WTC11 (cell line): ENCODE measurements at regions not wholly inside any gene's neighbourhood (a gene's known extent, or its start where the extent isn't known, plus 50 kb on each side); places are given as distances from the start of the nearest gene placed in this dataset.

Experiments
- ATAC-seq: fragments of 200-7000 bp; cut with Tn5 transposase; 2 replicates; pipeline ENCODE4 v1.10.0; 2021; ENCODE audit warnings: mild to moderate bottlenecking, moderate library complexity
- CTCF ChIA-PET: fragments of 300-600 bp; sonication (Branson Sonifier 250); formaldehyde crosslinking; loops from one replicate; lab custom pipeline; 2021; ENCODE audit warnings: antibody characterized with exemption; lab: Charles Lee
- POLR2A ChIA-PET: fragments of 350-600 bp; sonication (Branson Sonifier 250); formaldehyde crosslinking; loops from one replicate; lab custom pipeline; 2021; ENCODE audit warnings: antibody characterized with exemption; lab: Charles Lee
- DNase-seq: peaks from one replicate; pipeline ENCODE4 v3.0.0; 2021; ENCODE audit warnings: low spot score
- H3K27ac Mint-ChIP-seq: 2 replicates; pipeline ENCODE4 v1.8.0; 2021; ENCODE audit warnings: mixed read lengths
- H3K27me3 Mint-ChIP-seq: 2 replicates; pipeline ENCODE4 v1.8.0; 2021; ENCODE audit warnings: low read depth, mild to moderate bottlenecking, moderate library complexity, mixed read lengths
- H3K36me3 Mint-ChIP-seq: 2 replicates; pipeline ENCODE4 v1.8.0; 2021; ENCODE audit warnings: mixed read lengths
- H3K4me1 Mint-ChIP-seq: 2 replicates; pipeline ENCODE4 v1.8.0; 2022; ENCODE audit warnings: mixed read lengths
- H3K4me3 Mint-ChIP-seq: 2 replicates; pipeline ENCODE4 v1.8.0; 2021; ENCODE audit warnings: mild to moderate bottlenecking, moderate library complexity, mixed read lengths
- H3K9me3 Mint-ChIP-seq: 2 replicates; pipeline ENCODE4 v1.8.0; 2021; ENCODE audit warnings: mixed read lengths
- ATF1 ChIP-seq: sonication (generic); formaldehyde crosslinking; IDR thresholded peaks from 2 replicates; pipeline ENCODE4 v1.8.1; 2023; ENCODE audit warnings: mild to moderate bottlenecking, moderate library complexity, missing genetic modification reagents
- CBFB ChIP-seq: sonication (generic); formaldehyde crosslinking; IDR thresholded peaks from 2 replicates; pipeline ENCODE4 v1.8.1; 2022; ENCODE audit warnings: mild to moderate bottlenecking, low read depth, missing genetic modification reagents
- CREB1 ChIP-seq: sonication (generic); formaldehyde crosslinking; IDR thresholded peaks from 2 replicates; pipeline ENCODE4 v1.8.0; 2023; ENCODE audit warnings: mild to moderate bottlenecking, missing genetic modification reagents
- EMX1 ChIP-seq: fragments of 250-450 bp; sonication (Bioruptor Pico); IDR thresholded peaks from 2 replicates; pipeline ENCODE4 v1.8.0; 2021; ENCODE audit warnings: mild to moderate bottlenecking
- ESRRA ChIP-seq: sonication (generic); formaldehyde crosslinking; IDR thresholded peaks from 2 replicates; pipeline ENCODE4 v1.8.1; 2022; ENCODE audit warnings: mild to moderate bottlenecking, missing genetic modification reagents, borderline replicate concordance
- FOXK1 ChIP-seq: sonication (generic); formaldehyde crosslinking; IDR thresholded peaks from 2 replicates; pipeline ENCODE4 v1.8.0; 2022; ENCODE audit warnings: mild to moderate bottlenecking, moderate library complexity, missing genetic modification reagents
- GABPB1 ChIP-seq: sonication (generic); formaldehyde crosslinking; IDR thresholded peaks from 2 replicates; pipeline ENCODE4 v1.8.1; 2023; ENCODE audit warnings: mild to moderate bottlenecking, missing genetic modification reagents
- HMGA2 ChIP-seq: fragments of 250-450 bp; sonication (Bioruptor Pico); IDR thresholded peaks from 2 replicates; pipeline ENCODE4 v1.4.0; 2021; ENCODE audit warnings: mild to moderate bottlenecking, moderate library complexity
- NFYB ChIP-seq: sonication (generic); formaldehyde crosslinking; conservative IDR thresholded peaks from 2 replicates; pipeline ENCODE4 v1.8.0; 2022; ENCODE audit warnings: low read depth, missing genetic modification reagents
- NR1H2 ChIP-seq: sonication (generic); formaldehyde crosslinking; IDR thresholded peaks from 2 replicates; pipeline ENCODE4 v1.9.0; 2021; ENCODE audit warnings: mild to moderate bottlenecking, moderate library complexity, missing genetic modification reagents
- NR2C2 ChIP-seq: sonication (generic); formaldehyde crosslinking; IDR thresholded peaks from 2 replicates; pipeline ENCODE4 v1.8.0; 2022; ENCODE audit warnings: mild to moderate bottlenecking, missing genetic modification reagents
- NR3C1 ChIP-seq: sonication (generic); formaldehyde crosslinking; conservative IDR thresholded peaks from 2 replicates; pipeline ENCODE4 v1.8.1; 2023; ENCODE audit warnings: low read depth, mild to moderate bottlenecking, missing genetic modification reagents
- PRRX2 ChIP-seq: fragments of 250-450 bp; sonication (Bioruptor Pico); IDR thresholded peaks from 2 replicates; pipeline ENCODE4 v1.8.0; 2021; ENCODE audit warnings: mild to moderate bottlenecking
- RORB ChIP-seq: fragments of 250-450 bp; sonication (Bioruptor Pico); IDR thresholded peaks from 2 replicates; pipeline ENCODE4 v1.9.0; 2021; ENCODE audit warnings: mild to moderate bottlenecking
- TEAD4 ChIP-seq: sonication (generic); formaldehyde crosslinking; IDR thresholded peaks from 2 replicates; pipeline ENCODE4 v1.8.0; 2022; ENCODE audit warnings: mild to moderate bottlenecking, missing genetic modification reagents
- ZBTB21 ChIP-seq: sonication (generic); formaldehyde crosslinking; IDR thresholded peaks from 2 replicates; pipeline ENCODE4 v1.8.1; 2023; ENCODE audit warnings: mild to moderate bottlenecking, missing genetic modification reagents, borderline replicate concordance
- ZBTB43 ChIP-seq: sonication (generic); formaldehyde crosslinking; IDR thresholded peaks from 2 replicates; pipeline ENCODE4 v1.8.1; 2023; ENCODE audit warnings: mild to moderate bottlenecking, missing genetic modification reagents
- ZSCAN18 ChIP-seq: fragments of 250-450 bp; sonication (Bioruptor Pico); IDR thresholded peaks from 2 replicates; pipeline ENCODE4 v2.1.2; 2022; ENCODE audit warnings: mild to moderate bottlenecking, moderate library complexity
- TF ChIP-seq, protein P1 (sequence below): sonication (generic); formaldehyde crosslinking; IDR thresholded peaks from 2 replicates; pipeline ENCODE4 v1.8.1; 2022; ENCODE audit warnings: mild to moderate bottlenecking, moderate library complexity, missing genetic modification reagents
- TF ChIP-seq, protein P2 (sequence below): fragments of 250-450 bp; sonication (Bioruptor Pico); conservative IDR thresholded peaks from 2 replicates; pipeline ENCODE4 v1.9.0; 2021; ENCODE audit warnings: mild to moderate bottlenecking
- TF ChIP-seq, protein P3 (sequence below): fragments of 250-450 bp; sonication (Bioruptor Pico); IDR thresholded peaks from 2 replicates; pipeline ENCODE4 v1.9.0; 2021; ENCODE audit warnings: mild to moderate bottlenecking, borderline replicate concordance
- TF ChIP-seq, protein P4 (sequence below): sonication (generic); formaldehyde crosslinking; IDR thresholded peaks from 2 replicates; pipeline ENCODE4 v1.8.0; 2022; ENCODE audit warnings: mild to moderate bottlenecking, missing genetic modification reagents

DNA sequence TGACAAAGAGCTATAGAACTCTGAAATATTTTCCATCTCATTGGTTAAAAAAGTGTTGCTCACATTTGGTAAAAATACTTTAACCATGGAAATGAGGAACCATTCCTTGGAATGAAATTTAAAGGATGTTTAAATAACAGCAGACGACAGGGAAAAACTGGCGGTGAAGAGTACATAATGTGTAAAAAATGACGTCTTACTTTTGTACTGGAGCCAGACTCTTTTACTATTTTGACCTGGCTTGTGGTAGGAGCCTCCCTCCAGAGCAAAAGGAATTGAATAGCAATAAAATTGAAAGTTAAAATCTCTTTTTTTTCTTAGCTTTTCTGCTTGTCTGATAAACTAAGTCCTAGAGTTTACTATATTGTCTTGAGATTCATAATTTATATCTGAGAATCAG, 426.2 kb upstream of the KLHL1 start:
- DNase-seq: no peak
- no peak for ATAC-seq
- Mint-ChIP-seq H3K27ac (no peak overlapping the region), H3K4me3 (no peak overlapping the region), H3K9me3 (no peaks in the 10 kb centered on the region), H3K27me3 (no peaks in the 10 kb centered on the region)
- ChIA-PET CTCF (no interaction called here), POLR2A (no interaction called here)
- TF ChIP-seq NR1H2 (CRISPR knock-in tag) (no peak), NR2C2 (no peak), CBFB (no peak), EMX1 (CRISPR knock-in tag) (no peak), ESRRA (CRISPR knock-in tag) (no peak), NR3C1 (CRISPR knock-in tag) (no peak), PRRX2 (CRISPR knock-in tag) (no peak), ZBTB21 (CRISPR knock-in tag) (no peak), ZSCAN18 (no peak), CREB1 (no peak)
- TF ChIP-seq, protein P1, sequence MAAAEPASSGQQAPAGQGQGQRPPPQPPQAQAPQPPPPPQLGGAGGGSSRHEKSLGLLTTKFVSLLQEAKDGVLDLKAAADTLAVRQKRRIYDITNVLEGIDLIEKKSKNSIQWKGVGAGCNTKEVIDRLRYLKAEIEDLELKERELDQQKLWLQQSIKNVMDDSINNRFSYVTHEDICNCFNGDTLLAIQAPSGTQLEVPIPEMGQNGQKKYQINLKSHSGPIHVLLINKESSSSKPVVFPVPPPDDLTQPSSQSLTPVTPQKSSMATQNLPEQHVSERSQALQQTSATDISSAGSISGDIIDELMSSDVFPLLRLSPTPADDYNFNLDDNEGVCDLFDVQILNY: no peak
- TF ChIP-seq, protein P2, sequence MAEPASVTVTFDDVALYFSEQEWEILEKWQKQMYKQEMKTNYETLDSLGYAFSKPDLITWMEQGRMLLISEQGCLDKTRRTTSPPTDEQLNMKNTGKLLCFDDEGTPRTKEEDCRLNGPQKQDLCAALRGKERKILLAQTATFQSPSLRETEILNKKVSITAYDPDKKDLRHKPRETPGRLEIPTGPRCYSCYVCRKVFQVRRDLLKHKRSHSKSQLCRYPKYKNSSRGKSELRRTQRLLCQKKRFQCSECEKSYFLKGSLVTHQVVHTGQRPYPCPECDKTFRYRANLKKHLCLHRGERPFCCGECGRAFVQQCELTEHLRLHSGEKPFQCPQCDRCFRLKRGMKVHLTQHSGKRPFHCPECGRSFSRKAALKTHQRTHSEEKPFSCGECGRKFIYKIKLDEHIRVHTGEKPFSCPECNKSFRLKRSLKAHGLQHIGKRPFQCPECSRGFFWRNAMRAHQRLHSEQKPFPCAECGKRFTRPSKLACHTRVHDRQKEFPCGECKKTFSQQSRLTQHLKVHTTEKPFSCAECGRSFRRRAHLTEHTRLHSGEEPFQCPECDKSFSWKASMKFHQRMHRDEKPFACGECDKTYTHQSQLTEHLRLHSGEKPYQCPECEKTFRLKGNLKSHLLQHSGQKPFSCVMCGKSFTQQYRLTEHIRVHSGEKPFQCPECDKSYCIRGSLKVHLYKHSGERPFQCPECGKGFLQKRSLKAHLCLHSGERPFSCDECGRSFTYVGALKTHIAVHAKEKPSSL (CRISPR knock-in tag): no peak
- TF ChIP-seq, protein P3, sequence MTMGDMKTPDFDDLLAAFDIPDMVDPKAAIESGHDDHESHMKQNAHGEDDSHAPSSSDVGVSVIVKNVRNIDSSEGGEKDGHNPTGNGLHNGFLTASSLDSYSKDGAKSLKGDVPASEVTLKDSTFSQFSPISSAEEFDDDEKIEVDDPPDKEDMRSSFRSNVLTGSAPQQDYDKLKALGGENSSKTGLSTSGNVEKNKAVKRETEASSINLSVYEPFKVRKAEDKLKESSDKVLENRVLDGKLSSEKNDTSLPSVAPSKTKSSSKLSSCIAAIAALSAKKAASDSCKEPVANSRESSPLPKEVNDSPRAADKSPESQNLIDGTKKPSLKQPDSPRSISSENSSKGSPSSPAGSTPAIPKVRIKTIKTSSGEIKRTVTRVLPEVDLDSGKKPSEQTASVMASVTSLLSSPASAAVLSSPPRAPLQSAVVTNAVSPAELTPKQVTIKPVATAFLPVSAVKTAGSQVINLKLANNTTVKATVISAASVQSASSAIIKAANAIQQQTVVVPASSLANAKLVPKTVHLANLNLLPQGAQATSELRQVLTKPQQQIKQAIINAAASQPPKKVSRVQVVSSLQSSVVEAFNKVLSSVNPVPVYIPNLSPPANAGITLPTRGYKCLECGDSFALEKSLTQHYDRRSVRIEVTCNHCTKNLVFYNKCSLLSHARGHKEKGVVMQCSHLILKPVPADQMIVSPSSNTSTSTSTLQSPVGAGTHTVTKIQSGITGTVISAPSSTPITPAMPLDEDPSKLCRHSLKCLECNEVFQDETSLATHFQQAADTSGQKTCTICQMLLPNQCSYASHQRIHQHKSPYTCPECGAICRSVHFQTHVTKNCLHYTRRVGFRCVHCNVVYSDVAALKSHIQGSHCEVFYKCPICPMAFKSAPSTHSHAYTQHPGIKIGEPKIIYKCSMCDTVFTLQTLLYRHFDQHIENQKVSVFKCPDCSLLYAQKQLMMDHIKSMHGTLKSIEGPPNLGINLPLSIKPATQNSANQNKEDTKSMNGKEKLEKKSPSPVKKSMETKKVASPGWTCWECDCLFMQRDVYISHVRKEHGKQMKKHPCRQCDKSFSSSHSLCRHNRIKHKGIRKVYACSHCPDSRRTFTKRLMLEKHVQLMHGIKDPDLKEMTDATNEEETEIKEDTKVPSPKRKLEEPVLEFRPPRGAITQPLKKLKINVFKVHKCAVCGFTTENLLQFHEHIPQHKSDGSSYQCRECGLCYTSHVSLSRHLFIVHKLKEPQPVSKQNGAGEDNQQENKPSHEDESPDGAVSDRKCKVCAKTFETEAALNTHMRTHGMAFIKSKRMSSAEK (CRISPR knock-in tag): no peak
- TF ChIP-seq, all 79 proteins: peak for 0
- peaks cover 16% of the 10 kb centered on the region for H3K4me1 Mint-ChIP-seq
- no peaks in the 10 kb centered on the region for H3K36me3 Mint-ChIP-seq

DNA sequence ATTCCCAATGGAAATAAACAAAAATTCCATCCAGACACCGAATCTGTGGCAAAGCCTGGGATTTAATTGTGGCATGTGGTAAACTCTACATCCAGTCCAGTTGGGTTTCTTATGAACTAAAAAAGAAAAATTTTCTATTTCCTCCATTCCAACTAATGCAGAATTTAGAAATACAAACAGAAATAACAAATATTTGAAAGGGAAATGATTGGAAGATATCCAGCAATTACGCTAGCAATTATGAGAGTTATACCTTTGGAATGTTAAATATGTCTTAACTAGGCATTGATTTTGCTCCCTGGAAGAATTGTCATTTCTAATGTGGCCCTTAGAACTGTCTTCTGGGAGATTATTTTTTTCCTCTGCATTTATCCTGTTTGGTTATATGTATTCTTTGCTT, 421.4 kb upstream of the KLHL1 start:
- no peak overlapping the region for H3K27ac Mint-ChIP-seq
- CTCF ChIA-PET: no interaction called here
- TF ChIP-seq TEAD4 (CRISPR knock-in tag): no peak
- TF ChIP-seq, protein P3 (CRISPR knock-in tag): no peak
- TF ChIP-seq NFYB (CRISPR knock-in tag): no peak
- no peak for TF ChIP-seq ATF1 (CRISPR knock-in tag)
- TF ChIP-seq FOXK1: no peak
- no peak for TF ChIP-seq ZBTB43 (CRISPR knock-in tag)
- no peak for TF ChIP-seq HMGA2 (CRISPR knock-in tag)
- TF ChIP-seq, protein P4, sequence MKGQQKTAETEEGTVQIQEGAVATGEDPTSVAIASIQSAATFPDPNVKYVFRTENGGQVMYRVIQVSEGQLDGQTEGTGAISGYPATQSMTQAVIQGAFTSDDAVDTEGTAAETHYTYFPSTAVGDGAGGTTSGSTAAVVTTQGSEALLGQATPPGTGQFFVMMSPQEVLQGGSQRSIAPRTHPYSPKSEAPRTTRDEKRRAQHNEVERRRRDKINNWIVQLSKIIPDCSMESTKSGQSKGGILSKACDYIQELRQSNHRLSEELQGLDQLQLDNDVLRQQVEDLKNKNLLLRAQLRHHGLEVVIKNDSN (CRISPR knock-in tag): no peak
- no peak for TF ChIP-seq GABPB1 (CRISPR knock-in tag)
- TF ChIP-seq RORB: no peak

More for the DNA sequence above, 421.4 kb upstream of the KLHL1 start:
- Mint-ChIP-seq H3K36me3 (no peaks in the 10 kb centered on the region), H3K9me3 (no peaks in the 10 kb centered on the region), H3K4me1 (peaks cover 9% of the 10 kb centered on the region; the same call in 1 of the 2 replicates), H3K4me3 (no peak overlapping the region), H3K27me3 (no peaks in the 10 kb centered on the region)
- no peak for DNase-seq
- no peak for ATAC-seq
- POLR2A ChIA-PET: no interaction called here
